HG02870 (cell line): ENCODE measurements at regions not wholly inside any gene's neighbourhood (a gene's known extent, or its start where the extent isn't known, plus 50 kb on each side); places are given as distances from the start of the nearest gene placed in this dataset.
"Not testable (repeated sequence)": the region's sequence is repeated elsewhere in the genome, so short reads cannot be mapped to it uniquely, and the experiment has no call there.

ENCODE experiments used
- ATAC-seq: cut with Tn5 transposase; IDR thresholded peaks from one replicate; pipeline ENCODE4 v1.9.1; 2021; ENCODE audit warnings: mild to moderate bottlenecking, moderate library complexity; ENCODE audit not compliant: unreplicated experiment

DNA sequence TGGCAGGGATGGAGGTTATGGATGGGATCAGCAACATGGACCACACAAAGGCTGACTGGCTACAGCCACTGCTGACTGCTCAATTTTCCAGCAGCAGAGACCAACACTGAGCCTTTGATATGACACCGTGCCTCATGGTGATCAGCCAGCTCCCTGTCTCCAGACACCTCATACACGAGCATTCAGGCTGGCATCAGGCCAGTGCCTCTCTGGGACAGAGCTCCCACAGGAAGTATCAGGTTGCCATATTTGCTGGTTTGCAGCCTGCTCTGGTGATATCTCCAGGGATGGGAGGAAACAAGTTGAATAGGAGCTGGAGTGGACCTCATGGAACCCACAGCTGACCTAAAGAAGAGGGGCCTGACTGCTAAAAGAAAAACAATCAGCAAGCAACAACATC lies 471.2 kb upstream of the ATXN7L3B start:
- no peak for ATAC-seq

DNA sequence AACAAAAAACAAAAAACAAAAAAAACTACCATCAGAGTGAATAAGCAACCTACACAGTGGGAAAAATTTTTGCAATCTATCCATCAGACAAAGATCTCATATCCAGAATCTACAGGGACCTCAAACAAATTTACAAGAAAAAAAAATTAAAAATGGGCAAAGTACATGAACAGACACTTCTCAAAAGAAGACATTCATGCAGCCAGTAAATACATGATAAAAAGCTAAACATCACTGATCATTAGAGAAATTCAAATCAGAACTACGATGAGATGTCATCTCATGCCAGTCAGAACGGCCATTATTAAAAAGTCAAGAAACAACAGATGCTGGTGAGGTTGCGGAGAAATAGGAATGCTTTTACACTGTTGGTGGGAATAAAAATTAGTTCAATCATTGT lies 466.5 kb upstream of the ATXN7L3B start:
- ATAC-seq: no peak

DNA sequence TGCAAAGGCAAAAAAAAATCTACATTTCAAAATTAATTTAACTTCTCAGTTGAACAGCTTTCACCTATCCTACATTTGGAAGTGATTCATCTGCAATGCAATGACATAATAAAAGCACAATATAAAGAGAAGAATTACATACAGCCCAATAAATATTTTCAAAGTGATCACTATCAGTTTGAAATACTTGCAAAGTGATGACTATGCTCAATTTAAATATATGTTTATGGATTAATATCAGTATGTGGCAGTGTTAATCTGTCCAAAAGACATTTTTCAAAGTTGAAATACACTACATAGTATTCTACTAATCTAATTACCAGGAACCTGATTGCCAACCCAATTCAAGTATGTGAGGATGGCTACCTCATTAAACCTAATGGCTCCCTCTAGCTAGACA lies 460.7 kb upstream of the ATXN7L3B start:
- ATAC-seq: no peak

DNA sequence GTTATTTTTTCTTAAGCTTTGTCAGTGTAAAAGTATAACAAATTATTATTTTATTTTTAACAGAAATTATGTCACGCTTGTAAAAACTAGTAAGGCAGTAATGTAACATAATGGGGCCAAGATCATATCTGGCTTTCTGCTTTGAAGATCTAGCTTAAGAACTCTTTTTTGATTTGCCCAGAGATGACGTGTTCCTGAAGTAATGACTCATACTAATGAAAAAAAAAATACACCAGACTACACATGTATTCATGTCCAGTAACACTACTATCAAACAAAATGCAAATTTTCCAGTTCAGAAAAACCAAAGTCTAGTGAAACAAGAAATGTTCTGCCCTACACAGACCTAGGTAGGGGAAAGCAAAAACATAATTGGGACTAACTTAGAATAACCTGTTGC lies 432.2 kb upstream of the ATXN7L3B start:
- no peak for ATAC-seq

DNA sequence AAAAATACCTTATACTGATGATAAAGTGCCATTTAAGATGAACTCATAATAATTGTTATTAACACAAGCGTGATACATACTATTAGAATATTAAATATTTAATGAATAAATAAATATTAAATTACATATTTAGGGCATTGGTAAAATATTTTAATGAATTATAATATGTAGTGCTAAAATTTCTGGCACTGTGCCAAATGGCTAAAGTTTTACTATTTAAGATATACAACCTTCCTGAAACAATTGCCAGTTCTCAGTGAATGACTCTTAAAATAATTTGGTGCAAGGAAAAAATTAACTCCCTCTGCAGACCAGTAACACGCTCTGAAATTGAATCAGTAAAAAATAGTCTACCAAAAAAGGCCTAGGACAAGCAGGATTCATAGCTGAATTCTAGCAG lies 428.9 kb upstream of the ATXN7L3B start:
- no peak for ATAC-seq

DNA sequence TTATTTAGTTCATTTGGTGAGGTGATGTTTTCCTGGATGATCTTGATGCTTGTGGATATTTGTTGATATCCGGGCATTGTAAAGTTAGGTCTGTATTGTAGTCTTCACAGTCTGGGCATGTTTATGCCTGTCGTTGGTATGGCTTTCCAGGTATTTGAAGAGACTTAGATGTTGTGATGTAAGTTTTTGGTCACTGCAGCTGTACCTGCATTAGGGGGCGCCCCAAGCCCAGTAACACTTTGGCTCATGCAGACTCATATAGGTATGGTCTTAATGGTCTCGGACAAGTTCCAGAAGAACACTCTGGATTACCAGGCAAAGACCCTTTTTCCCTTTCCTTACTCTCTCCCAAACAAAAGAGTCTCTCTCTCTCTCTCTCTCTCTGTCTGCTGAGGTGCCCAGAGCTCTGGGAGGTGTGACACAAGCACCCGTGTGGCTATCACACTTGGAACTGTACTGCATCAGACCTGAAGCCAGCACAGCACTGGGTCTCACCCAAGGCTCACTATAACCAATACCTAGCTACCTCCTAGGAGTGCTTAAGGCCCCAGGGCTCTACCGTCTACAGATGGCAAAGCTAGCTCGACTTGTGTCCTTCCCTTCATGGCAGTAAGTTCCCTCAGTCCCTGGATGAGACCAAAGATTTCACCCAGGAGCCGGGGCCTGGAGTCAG lies 425.8 kb upstream of the ATXN7L3B start:
- ATAC-seq: no peak

DNA sequence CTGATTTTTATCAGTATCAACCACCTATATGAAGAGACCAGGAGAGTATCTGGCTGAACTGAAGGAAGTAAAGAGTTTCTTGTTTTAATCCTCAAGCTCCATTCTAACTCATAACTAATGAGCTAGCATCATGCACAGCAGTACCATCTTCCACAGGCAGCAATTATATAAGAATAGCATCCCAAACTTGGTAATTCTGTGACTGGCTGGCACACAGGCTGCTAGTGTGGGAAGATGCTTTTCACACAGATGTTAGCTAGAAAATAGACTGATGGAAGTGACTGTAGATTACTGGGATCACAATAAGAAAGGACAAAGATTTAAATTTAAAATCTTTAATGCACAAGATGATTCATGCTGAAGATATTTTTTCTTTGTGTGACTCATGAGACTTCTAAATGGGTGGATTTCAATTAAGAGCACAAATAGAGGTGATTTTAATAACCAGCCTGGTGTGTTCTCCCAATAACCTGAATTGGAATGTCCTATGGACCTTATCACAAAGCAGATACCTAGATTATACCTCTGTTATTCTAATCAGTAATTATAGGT lies 417.7 kb upstream of the ATXN7L3B start:
- no peak for ATAC-seq

DNA sequence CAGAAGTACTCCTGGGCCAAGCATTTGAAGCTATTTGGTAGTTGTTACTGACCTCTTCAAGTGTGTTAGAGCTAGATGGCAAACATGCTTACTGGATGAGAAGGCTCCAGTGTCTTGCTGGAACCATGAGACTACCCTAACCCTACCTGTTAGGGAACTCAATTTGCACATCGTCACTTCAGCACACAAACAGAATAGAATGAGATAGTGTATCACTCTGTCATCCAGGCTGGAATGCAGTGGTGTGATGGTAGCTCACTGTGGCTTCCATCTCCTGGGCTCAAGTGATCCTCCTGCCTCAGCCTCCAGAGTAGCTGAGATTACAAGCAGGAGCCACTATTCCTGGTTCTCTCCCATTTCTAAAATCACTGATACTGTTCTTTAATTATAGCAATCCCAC lies 417.0 kb upstream of the ATXN7L3B start:
- ATAC-seq: no peak

DNA sequence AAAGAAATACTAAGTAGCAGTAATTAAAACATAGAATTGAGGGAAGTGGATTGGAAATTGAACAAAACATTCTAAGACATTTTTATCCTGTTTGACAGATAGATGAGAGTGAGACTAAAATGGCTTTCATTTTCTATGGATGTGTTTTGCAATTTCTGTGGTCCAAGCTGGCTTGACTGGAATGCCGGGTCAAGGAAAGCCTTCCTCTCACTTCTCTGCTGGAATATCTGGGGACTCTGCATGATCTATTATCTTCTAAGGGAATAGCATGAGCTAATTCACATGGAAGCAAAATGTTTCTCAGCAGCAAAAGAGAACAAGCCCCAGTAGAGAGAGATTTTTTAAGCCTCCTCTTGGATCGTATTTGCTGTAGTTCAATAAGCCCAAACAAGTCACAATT lies 407.9 kb upstream of the ATXN7L3B start:
- ATAC-seq: no peak

DNA sequence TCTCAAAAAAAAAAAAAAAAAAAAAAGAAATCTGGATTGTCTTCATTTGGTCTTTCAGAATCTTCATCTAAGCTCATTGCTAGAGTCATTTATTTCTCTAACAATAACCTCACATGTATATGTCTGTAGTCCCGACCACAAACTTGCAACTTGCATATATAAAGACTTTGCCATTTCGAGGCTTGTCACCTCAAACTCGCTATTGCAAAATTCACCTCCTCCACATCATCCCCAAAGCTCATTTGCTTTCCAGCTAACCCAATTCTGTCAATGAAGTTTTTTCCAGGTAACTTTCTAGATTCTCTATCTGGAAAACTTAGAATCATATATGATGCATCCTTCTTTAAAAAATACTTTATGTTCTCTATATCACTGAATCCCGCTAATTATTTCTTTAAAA lies 393.2 kb upstream of the ATXN7L3B start:
- ATAC-seq: no peak

DNA sequence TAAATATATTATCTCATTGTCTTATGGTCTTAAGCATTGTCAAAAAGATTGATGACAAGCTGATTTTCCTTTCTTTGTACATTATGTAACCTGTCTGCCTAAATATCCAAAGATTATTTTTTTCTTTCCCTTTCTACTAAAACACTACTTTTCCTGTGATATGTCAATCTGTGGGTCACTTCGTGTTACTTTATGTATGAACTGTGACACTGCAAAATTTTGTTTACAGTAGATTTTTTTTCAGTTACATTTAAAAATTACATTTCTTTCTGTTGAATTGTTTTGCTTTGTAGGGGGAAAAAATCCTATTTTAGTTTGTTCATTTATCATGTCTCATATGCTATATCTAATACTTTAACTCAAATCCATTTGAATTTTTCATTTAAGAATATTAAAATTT lies 392.3 kb upstream of the ATXN7L3B start:
- ATAC-seq: no peak

DNA sequence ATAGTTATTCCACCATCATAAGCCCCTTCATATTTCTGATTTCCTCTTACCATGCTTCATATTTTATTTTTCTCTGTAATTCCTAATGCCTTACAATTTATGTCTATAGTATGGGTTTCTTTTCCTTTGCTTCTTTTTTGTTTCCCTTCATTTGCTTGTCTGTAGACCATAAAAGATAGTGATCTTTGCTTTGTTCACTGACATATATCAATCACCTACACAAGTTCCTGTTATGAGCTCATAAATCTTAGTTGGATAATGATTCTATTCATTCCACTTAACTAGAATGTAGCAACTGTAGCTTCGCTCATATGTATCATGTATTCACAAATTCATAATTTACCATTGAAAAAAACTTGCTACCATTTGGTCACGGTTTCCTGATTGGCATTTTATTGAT lies 388.8 kb upstream of the ATXN7L3B start:
- no peak for ATAC-seq

DNA sequence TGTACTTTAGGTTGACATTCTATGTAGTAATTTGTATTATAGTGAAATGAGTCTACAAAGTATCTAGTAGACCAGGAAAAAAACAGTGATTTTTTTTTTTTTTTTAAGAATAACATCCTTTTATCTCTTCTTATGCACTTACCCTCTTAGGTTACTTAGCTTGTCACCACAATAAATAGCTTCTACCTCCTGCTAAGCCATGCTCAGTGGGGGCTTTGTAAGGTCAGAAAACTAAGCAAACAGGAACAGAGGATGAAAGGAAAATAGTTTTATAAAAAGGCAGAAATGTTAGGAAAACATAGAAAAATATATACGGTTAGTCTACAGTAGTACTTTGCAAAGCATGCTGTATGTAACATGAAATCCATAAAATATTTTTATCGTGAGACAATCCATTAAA lies 385.3 kb upstream of the ATXN7L3B start:
- ATAC-seq: no peak

DNA sequence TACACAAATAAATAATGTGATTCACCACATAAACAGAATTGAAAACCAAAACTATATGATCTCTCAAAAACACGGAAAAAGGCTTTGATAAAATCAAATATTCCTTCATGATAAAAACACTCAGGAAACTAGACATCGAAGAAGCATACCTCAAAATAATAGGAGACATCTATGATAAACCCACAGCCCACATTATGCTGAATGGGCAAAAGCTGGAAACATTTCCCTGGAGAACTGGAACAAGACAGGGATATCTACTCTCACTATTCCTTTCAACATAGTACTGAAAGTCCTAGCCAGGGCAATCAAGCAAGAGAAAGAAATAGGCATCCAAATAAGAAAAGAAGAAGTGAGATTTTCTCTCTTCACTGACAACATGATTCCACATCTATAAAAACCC lies 371.5 kb upstream of the ATXN7L3B start:
- ATAC-seq: no peak

DNA sequence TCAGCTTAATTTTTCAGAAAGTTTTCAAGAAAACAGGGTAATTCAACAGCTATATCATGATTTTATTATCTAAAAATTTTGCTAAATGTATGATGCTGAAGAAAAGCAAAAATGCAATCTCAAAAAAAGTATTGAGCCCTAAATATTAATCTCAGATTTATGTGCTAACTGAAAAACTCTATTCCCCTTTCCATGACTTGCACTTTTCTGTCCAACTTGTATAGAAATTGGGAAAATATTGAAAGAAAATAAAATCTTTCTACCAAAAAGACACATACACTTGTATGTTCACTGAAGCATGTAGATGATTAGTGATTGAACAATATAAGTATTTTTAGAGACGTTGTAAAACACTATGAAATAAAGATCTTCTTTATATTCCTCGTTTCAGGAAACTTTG lies 368.0 kb upstream of the ATXN7L3B start:
- ATAC-seq: no peak

DNA sequence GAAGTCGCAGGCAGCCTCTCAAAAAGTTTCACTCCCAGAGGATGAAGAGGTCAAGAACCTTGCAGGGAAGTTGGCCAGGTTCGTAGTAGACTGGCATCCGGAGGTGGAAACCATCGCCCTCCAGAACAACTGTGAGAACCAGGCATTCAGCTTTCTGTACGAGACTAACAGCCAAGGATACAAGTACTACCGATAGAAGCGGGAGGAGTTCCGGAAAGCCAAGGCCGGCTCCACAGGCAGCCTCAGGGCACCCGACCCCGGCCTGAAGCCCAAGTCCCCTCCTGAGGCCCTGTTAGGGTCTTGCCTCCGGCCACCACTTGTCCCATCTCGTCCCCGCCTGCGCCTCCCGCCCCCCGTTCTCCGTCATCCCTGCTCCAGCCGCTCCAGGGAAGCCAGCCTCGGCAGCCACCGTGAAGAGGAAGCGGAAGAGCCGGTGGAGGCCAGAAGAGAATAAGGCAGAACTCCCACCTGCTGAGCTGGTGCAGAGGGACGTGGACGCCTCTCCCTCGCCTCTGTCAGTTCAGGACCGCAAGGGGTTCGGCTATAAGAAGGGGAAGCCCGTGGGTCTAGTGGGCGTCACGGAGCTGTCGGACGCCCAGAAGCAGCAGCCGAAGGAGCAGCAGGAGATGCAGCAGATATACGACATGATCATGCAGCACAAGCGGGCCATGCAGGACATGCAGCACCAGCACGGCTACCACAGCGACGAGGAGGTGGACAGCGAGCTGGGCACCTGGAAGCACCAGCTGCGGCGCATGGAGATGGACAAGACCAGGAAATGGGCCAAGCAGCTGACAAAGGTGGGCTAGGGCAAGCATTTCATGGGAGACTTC lies 366.8 kb upstream of the ATXN7L3B start:
- no peak for ATAC-seq

DNA sequence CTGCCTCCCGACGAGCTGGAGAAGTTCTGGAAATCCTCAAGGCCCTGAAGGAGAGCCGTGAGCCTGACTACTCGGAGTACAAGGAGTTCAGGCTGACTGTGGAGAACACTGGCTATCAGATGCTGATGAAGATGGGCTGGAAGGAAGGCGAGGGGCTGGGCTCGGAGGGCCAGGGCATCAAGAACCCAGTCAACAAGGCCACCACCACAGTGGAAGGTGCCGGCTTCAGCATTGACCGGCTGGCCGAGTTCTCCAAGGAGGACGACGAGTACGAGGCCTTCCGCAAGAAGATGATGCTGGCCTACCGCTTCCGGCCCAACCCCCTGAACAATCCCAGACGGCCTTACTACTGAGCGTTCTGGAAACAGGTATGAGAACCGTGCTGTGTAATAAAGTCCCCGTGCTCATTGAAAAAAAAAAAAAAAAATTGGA lies 366.1 kb upstream of the ATXN7L3B start:
- no peak for ATAC-seq

DNA sequence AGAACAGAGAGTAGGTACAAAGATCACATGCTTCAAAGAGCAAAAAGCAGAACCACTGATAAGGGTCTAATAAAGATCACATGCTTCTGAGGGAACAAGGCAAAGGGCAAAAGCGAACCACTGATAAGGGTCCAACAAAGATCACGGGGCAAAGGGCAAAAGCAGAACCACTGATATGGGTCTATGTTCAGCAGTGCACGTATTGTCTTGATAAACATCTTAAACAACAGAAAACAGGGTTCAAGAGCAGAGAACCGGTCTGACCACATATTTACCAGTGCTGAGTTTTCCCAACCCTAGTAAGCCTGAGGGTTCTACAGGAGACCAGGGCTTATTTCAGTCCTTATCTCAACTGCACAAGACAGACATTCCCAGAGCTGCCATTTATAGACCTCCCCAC lies 362.7 kb upstream of the ATXN7L3B start:
- ATAC-seq: not testable (repeated sequence)

DNA sequence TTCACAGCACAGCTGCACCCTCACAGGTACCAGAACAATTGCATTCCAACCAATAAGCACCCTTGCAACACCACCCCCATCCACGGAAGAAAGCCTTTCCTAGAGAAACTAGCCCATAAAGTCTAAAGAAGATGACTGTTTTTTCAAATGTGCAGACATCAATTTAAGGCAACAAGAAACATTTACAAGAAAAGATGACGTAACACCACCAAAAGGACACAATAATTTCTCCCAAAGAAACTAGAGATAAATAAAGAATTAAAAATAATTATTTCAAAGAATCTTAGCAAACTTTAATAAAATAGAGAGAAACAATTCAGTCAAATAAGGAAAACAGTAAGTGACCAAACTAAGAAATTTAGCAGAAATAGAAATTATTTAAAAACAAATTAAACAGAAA lies 352.3 kb upstream of the ATXN7L3B start:
- no peak for ATAC-seq

DNA sequence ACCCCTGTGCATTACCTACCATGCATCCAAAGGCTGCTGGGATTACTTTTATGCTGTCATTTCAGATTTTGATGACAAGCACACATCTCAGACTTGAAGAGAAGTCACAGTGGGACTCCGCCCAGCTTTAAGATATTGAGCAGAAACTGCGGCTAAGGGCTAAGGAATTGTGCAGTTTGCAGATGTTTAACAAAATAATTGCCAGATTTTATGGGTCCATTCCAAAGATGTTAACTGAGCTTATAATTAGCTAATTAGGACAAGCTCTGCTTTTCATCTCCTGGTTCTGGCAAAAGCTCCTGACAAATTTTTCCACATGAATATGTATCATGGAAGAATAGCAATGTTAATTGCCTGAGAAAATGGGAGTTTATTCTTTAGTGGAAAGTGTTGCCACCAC lies 344.4 kb upstream of the ATXN7L3B start:
- no peak for ATAC-seq

DNA sequence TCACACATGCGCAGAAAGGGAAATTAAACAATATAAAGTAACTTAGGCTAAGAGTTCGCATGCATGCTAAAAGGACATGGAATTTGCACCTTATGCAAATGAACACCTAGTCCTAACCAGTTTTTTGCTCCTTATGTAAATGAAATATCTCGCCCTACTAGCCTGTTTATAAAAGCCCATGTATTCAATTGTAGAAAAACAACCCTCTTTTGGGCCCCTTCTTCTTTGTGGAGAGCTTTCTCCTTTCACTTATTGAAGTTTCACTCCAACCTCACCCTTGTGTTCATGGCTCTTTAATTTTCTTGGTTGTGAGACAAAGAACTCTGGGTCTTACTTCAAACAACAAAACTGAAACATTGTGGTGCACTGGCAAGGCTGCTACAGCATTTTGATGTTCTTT lies 333.4 kb upstream of the ATXN7L3B start:
- no peak for ATAC-seq

DNA sequence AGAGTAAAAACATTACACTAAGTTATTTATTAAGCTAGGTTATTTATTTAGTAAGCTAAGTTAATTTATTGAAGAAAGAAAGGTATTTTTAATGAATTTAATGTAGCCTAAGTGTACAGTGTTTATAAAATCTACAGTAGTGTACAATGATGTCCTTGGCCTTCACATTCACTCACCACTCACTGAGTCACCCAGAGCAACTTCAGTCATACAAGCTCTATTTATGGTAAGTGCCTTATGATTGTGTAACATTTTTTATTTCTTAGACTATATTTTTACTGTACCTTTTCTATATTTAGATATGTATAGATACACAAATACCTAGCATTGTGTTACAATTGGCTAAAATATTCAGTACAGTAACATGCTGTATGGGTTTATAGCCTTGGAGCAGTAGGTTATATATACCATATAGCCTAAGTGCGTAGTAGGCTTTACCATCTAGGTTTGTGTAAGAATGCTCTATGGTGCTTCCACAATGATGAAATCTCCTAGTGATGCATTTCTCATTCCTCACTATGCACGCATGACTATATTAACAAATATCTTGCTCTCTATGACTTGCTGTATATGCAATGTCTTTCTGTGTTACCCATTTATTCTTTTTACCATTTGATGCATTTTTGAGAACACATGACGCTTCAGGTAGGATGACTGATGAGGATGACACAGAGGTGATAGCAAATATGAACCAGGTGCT lies 309.6 kb upstream of the ATXN7L3B start:
- no peak for ATAC-seq
